SK-N-SH treated with all-trans-retinoic acid at 6 μM for 48 hours (cell line): ENCODE measurements at regions not wholly inside any gene's neighbourhood (a gene's known extent, or its start where the extent isn't known, plus 50 kb on each side); places are given as distances from the start of the nearest gene placed in this dataset.

Experiments used
- ARNTL ChIP-seq: fragments of 450-650 bp; formaldehyde crosslinking; IDR thresholded peaks from 2 replicates; pipeline ENCODE4 v1.5.0; 2020; ENCODE audit warnings: low read depth, mild to moderate bottlenecking, moderate library complexity, borderline replicate concordance
- GLIS3 ChIP-seq: fragments of 250-450 bp; sonication (Bioruptor Pico); IDR thresholded peaks from 2 replicates; pipeline ENCODE4 v1.5.0; 2020; ENCODE audit warnings: mild to moderate bottlenecking, moderate library complexity
- POU6F1 ChIP-seq: fragments of 250-450 bp; sonication (Bioruptor Pico); IDR thresholded peaks from 2 replicates; pipeline ENCODE4 v1.8.0; 2021; ENCODE audit warnings: low read depth, mild to moderate bottlenecking, moderate library complexity, borderline replicate concordance
- TSHZ2 ChIP-seq: fragments of 250-450 bp; sonication (Bioruptor Pico); IDR thresholded peaks from 2 replicates; pipeline ENCODE4 v1.5.0; 2020; ENCODE audit warnings: mild to moderate bottlenecking, moderate library complexity

GRCh38 chr11:98101329-98101728 lies 919.4 kb upstream of the CNTN5 start:
- TF ChIP-seq GLIS3 (CRISPR knock-in tag): no peak
- TF ChIP-seq TSHZ2 (CRISPR knock-in tag): no peak
- TF ChIP-seq POU6F1: no peak
- no peak for TF ChIP-seq ARNTL
